NCI-H146 (cell line): ENCODE measurements at regions not wholly inside any gene's neighbourhood (a gene's known extent, or its start where the extent isn't known, plus 50 kb on each side); places are given as distances from the start of the nearest gene placed in this dataset.
A peak's percentile ranks its signal among the peaks of the same experiment; 100 is the strongest.

Experiments used
- DNase-seq: peaks from one replicate; lab custom pipeline; 2025; lab: John Stamatoyannopoulos, UW

- DNase-seq: no peak
These were observed 317.0 kb upstream of the MPDZ start for GRCh38 chr9:13596383-13596970.

GRCh38 chr9:13590996-13591395, 311.5 kb upstream of the MPDZ start:
- DNase-seq: no peak

- no peak for DNase-seq
These were observed 309.7 kb upstream of the MPDZ start for GRCh38 chr9:13589034-13589737.

GRCh38 chr9:13588151-13589033, 308.9 kb upstream of the MPDZ start:
- DNase-seq: peak; percentile 5

- DNase-seq: peak; percentile 66
These were observed 308.1 kb upstream of the MPDZ start for GRCh38 chr9:13587571-13587970.

GRCh38 chr9:13586587-13587374, 307.3 kb upstream of the MPDZ start:
- peak; percentile 46 for DNase-seq

- no peak for DNase-seq
These were observed 301.3 kb upstream of the MPDZ start for GRCh38 chr9:13580760-13581159.

GRCh38 chr9:13580131-13580530, 300.6 kb upstream of the MPDZ start:
- no peak for DNase-seq

GRCh38 chr9:13576101-13576500, 296.6 kb upstream of the MPDZ start:
- no peak for DNase-seq

- no peak for DNase-seq
These were observed 296.1 kb upstream of the MPDZ start for GRCh38 chr9:13575558-13575957.

- no peak for DNase-seq
These were observed 290.8 kb upstream of the MPDZ start for GRCh38 chr9:13570068-13570974.

- DNase-seq: no peak
These were observed 290.1 kb upstream of the MPDZ start for GRCh38 chr9:13569602-13570067.

GRCh38 chr9:13568841-13569601, 289.5 kb upstream of the MPDZ start:
- peak; percentile 65 for DNase-seq

GRCh38 chr9:13568405-13568804, 288.9 kb upstream of the MPDZ start:
- peak; percentile 65 for DNase-seq

- DNase-seq: no peak
These were observed 288.3 kb upstream of the MPDZ start for GRCh38 chr9:13567833-13568232.

- DNase-seq: no peak
These were observed 278.3 kb upstream of the MPDZ start for GRCh38 chr9:13557746-13558145.

GRCh38 chr9:13556656-13557055, 277.2 kb upstream of the MPDZ start:
- no peak for DNase-seq

- DNase-seq: no peak
These were observed 276.6 kb upstream of the MPDZ start for GRCh38 chr9:13555989-13556500.

- no peak for DNase-seq
These were observed 276.0 kb upstream of the MPDZ start for GRCh38 chr9:13555516-13555915.

GRCh38 chr9:13554626-13555025, 275.1 kb upstream of the MPDZ start:
- peak; percentile 7 for DNase-seq
